H7 (cell line): ENCODE measurements at regions not wholly inside any gene's neighbourhood (a gene's known extent, or its start where the extent isn't known, plus 50 kb on each side); places are given as distances from the start of the nearest gene placed in this dataset.

ENCODE experiments used
- DNase-seq: peaks from one replicate; pipeline ENCODE4 v3.0.0; 2012
- H3K27me3 ChIP-seq: 2 replicates; pipeline ENCODE4 v1.6.0; 2011; ENCODE audit warnings: mild to moderate bottlenecking, low read length; ENCODE audit not compliant: control insufficient read depth, insufficient read depth
- H3K36me3 ChIP-seq: replicated peaks from 2 replicates; pipeline ENCODE4 v1.5.1; 2011; ENCODE audit warnings: low read length; ENCODE audit not compliant: control insufficient read depth, insufficient read depth
- H3K4me3 ChIP-seq: 2 replicates; pipeline ENCODE4 v1.5.1; 2011; ENCODE audit warnings: low read depth, mild to moderate bottlenecking, control low read depth, low read length, moderate library complexity; ENCODE audit not compliant: insufficient read depth

GRCh38 chr10:104580774-104581675 lies 60.1 kb upstream of the SORCS3 start:
- H3K4me3 ChIP-seq = no peak overlapping the region

DNA sequence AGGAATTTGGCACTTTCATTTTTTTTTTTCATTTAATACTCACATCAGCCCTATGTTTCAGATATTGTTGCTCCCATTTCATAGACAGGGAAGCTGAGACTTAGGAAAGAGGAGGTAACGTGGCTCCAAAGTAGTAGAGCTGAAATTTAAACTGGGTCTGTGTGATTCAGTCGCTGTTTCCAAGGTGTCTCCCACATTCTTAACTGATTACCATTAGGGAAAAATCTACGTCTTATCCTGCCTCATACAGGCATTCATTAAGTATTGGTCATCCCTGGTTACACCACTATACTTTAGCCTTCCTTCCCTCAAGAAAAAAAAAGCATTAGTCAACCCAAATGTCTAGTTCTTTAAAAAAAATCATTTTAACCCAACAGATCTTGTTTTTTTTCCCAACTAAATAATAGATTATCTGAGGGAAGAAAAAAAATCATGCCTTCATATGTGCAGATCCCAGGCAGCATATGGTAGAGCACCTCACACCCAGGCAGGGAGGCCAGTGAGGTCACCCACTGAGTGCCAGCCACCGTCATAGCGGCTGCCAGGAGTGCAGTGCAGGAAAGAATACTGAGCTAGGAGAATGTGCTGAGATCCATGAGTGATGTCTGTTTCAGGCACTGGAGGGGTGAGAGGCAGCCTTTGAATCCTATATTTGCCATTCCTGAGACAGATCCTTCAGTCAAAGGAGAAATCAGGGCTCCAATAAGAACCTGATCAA lies 59.0 kb upstream of the SORCS3 start:
- no peak overlapping the region for H3K4me3 ChIP-seq
- H3K27me3 ChIP-seq = no peaks in the 10 kb centered on the region
- no peaks in the 10 kb centered on the region for H3K36me3 ChIP-seq
- DNase-seq = no peak

More at GRCh38 chr10:104580774-104581675, 60.1 kb upstream of the SORCS3 start:
- H3K36me3 ChIP-seq = no peaks in the 10 kb centered on the region
- H3K27me3 ChIP-seq = no peaks in the 10 kb centered on the region
- peak; percentile 69 for DNase-seq

DNA sequence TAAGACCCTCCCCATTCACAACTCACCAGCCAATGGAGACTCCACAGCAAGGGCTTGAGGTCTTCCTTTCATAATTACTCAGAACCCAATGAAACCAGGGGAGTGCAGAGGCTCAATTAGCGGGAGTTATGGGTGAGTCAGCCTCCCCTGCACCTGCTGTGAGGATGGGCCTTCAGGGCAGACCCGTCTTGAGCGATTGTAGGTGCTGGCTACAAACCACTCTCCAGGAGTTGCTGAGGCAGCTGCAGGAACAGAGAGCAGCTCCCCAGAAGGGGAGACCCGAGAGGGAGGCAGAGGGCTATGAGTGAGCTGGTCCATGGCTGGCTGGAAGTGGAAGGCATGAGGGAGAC lies 58.5 kb upstream of the SORCS3 start:
- H3K4me3 ChIP-seq = no peak overlapping the region
- H3K36me3 ChIP-seq = no peaks in the 10 kb centered on the region
- no peaks in the 10 kb centered on the region for H3K27me3 ChIP-seq
- no peak for DNase-seq

GRCh38 chr10:104582966-104583365 lies 58.1 kb upstream of the SORCS3 start:
- DNase-seq = no peak
- Histone ChIP-seq H3K4me3 (no peak overlapping the region), H3K27me3 (no peaks in the 10 kb centered on the region), H3K36me3 (no peaks in the 10 kb centered on the region)

DNA sequence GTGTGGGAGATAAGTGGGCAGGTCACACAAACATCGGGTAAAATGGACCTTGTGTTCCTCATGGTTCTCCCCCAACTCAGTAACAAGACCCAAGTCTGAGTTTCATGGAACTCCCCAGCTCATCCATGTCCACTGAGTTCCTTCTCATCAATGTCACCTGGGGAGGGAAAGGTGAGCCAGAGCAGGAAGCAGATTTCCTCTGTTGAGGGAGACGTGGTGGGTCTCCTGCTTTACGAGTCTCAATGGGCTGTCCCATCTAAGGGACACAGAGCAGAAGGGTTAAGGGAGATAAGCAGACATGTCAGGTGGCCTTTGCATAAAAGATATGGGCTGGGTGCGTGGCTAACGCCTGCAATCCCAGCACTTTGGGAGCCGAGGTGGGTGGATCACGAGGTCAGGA lies 56.5 kb upstream of the SORCS3 start:
- Histone ChIP-seq H3K36me3 (no peaks in the 10 kb centered on the region), H3K27me3 (no peaks in the 10 kb centered on the region), H3K4me3 (no peak overlapping the region)
- no peak for DNase-seq

DNA sequence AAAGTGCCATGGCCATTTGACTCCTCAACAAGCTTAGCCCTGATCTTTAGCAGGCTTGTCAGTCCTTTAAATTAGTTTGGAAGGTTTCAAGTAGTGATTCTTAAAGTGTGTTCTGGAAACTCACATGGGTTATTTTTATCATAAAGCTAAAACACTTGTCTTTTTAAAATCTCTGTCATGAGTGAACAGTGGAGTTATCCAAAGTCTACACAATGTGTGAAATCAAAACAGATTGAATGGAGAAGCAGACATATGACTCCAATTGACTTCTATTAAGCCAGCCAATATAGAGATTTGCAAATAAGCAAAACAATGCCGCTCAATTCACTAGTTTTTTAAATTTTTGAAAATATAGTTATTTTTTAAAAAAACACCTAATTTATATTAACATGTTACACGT lies 53.3 kb upstream of the SORCS3 start:
- no peak for DNase-seq
- H3K27me3 ChIP-seq = no peaks in the 10 kb centered on the region
- no peak overlapping the region for H3K4me3 ChIP-seq
- no peaks in the 10 kb centered on the region for H3K36me3 ChIP-seq

GRCh38 chr10:104589431-104589830 lies 51.7 kb upstream of the SORCS3 start:
- no peak for DNase-seq
- Histone ChIP-seq H3K27me3 (no peaks in the 10 kb centered on the region), H3K4me3 (no peak overlapping the region), H3K36me3 (no peaks in the 10 kb centered on the region)

DNA sequence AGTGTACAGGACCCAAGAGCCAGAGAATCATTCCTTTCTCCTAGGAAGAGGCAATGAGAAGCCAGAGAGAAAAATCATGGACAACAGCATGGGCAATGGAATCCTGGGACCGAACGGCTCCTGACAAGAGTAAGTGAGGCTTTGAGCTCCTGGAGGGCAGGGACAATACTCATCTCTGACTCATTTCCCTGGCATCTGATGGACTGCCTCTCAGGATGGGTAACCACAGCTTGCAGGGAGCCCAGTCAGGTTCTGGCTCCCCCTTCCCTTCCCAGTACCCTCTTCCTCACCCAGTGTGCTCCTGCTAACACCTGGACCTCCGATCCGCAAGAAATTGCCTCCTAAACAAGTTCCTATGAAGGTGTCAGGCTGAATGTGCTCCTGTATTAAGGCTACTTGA lies 51.2 kb upstream of the SORCS3 start:
- H3K36me3 ChIP-seq = no peaks in the 10 kb centered on the region
- no peak overlapping the region for H3K4me3 ChIP-seq
- DNase-seq = no peak
- no peaks in the 10 kb centered on the region; the same call in 1 of the 2 replicates for H3K27me3 ChIP-seq
